Glutamatergic neuron (in vitro differentiated cells): ENCODE measurements at regions not wholly inside any gene's neighbourhood (a gene's known extent, or its start where the extent isn't known, plus 50 kb on each side); places are given as distances from the start of the nearest gene placed in this dataset.

ENCODE experiments used
- DNase-seq: peaks from one replicate; pipeline ENCODE4 v3.0.0; 2022
- H3K27ac Mint-ChIP-seq: one replicate; pipeline ENCODE4 v1.8.0; 2020; ENCODE audit warnings: mild to moderate bottlenecking, mixed read lengths, inconsistent platforms; ENCODE audit not compliant: unreplicated experiment
- H3K27me3 Mint-ChIP-seq: one replicate; pipeline ENCODE4 v1.8.0; 2020; ENCODE audit warnings: mild to moderate bottlenecking, moderate library complexity, mixed read lengths, inconsistent platforms; ENCODE audit not compliant: unreplicated experiment
- H3K36me3 Mint-ChIP-seq: one replicate; pipeline ENCODE4 v1.8.0; 2020; ENCODE audit warnings: mild to moderate bottlenecking, mixed read lengths, inconsistent platforms; ENCODE audit not compliant: unreplicated experiment
- H3K4me1 Mint-ChIP-seq: one replicate; pipeline ENCODE4 v1.8.0; 2020; ENCODE audit warnings: mild to moderate bottlenecking, low read depth, mixed read lengths, inconsistent platforms; ENCODE audit not compliant: unreplicated experiment
- H3K4me3 Mint-ChIP-seq: one replicate; pipeline ENCODE4 v1.8.0; 2020; ENCODE audit warnings: mild to moderate bottlenecking, mixed read lengths, inconsistent platforms; ENCODE audit not compliant: unreplicated experiment
- H3K9me3 Mint-ChIP-seq: one replicate; pipeline ENCODE4 v1.8.0; 2020; ENCODE audit warnings: mild to moderate bottlenecking, moderate library complexity, mixed read lengths, inconsistent platforms; ENCODE audit not compliant: unreplicated experiment
- CTCF ChIP-seq: fragments of 200-600 bp; sonication (generic); IDR thresholded peaks from one replicate; pipeline ENCODE4 v1.5.0; 2021; ENCODE audit not compliant: partially characterized antibody, unreplicated experiment

- Mint-ChIP-seq H3K36me3 (no peaks in the 10 kb centered on the region), H3K9me3 (peaks cover 2% of the 10 kb centered on the region), H3K4me1 (no peaks in the 10 kb centered on the region), H3K4me3 (no peak overlapping the region), H3K27me3 (no peaks in the 10 kb centered on the region), H3K27ac (no peak overlapping the region)
- DNase-seq = no peak
- no peak for TF ChIP-seq CTCF
Observed at GRCh38 chr22:47705350-47705749, 942.9 kb downstream of the TBC1D22A start.

GRCh38 chr22:47698906-47699305, 936.5 kb downstream of the TBC1D22A start:
- no peak for TF ChIP-seq CTCF
- Mint-ChIP-seq H3K4me1 (no peaks in the 10 kb centered on the region), H3K27me3 (peaks cover 1% of the 10 kb centered on the region), H3K27ac (no peak overlapping the region), H3K9me3 (peaks cover 3% of the 10 kb centered on the region), H3K36me3 (no peaks in the 10 kb centered on the region), H3K4me3 (no peak overlapping the region)
- DNase-seq = no peak

DNA sequence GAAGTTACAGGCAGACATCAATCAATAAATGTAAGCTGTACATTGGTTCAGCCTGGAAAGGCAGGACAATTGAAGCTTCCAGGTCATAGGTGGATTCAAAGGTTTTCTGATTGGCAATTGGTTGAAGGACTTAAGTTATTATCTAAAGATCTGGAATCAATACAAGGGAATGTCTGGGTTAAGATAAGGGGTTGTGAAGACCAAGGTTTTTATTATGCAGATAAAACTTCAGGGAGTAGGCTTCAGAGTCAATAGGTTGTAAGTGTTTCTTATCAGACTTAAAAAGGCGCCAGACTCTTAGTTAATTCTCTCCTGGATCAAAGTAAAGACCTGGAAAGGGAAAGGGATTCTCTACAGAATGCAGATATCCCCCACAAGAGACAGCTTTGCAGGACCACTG, 935.4 kb downstream of the TBC1D22A start:
- H3K36me3 Mint-ChIP-seq = no peaks in the 10 kb centered on the region
- no peak for DNase-seq
- H3K9me3 Mint-ChIP-seq = peaks cover 9% of the 10 kb centered on the region
- no peak overlapping the region for H3K4me3 Mint-ChIP-seq
- TF ChIP-seq CTCF = no peak
- peaks cover 2% of the 10 kb centered on the region for H3K27me3 Mint-ChIP-seq
- no peaks in the 10 kb centered on the region for H3K4me1 Mint-ChIP-seq
- H3K27ac Mint-ChIP-seq = no peak overlapping the region

GRCh38 chr22:47696776-47697175, 934.3 kb downstream of the TBC1D22A start:
- Mint-ChIP-seq H3K9me3 (peaks cover 9% of the 10 kb centered on the region), H3K4me1 (no peaks in the 10 kb centered on the region), H3K36me3 (no peaks in the 10 kb centered on the region), H3K27ac (no peak overlapping the region), H3K27me3 (peaks cover 3% of the 10 kb centered on the region), H3K4me3 (no peak overlapping the region)
- no peak for TF ChIP-seq CTCF
- DNase-seq = no peak

- H3K27me3 Mint-ChIP-seq = peaks cover 3% of the 10 kb centered on the region
- no peaks in the 10 kb centered on the region for H3K4me1 Mint-ChIP-seq
- H3K9me3 Mint-ChIP-seq = peaks cover 9% of the 10 kb centered on the region
- H3K4me3 Mint-ChIP-seq = no peak overlapping the region
- no peak overlapping the region for H3K27ac Mint-ChIP-seq
- DNase-seq = no peak
- no peaks in the 10 kb centered on the region for H3K36me3 Mint-ChIP-seq
- no peak for TF ChIP-seq CTCF
Observed at GRCh38 chr22:47695176-47695575, 932.7 kb downstream of the TBC1D22A start.
